H1 (cell line): ENCODE measurements at regions not wholly inside any gene's neighbourhood (a gene's known extent, or its start where the extent isn't known, plus 50 kb on each side); places are given as distances from the start of the nearest gene placed in this dataset.

Source experiments
- CTCF ChIA-PET: fragments of 300-600 bp; sonication (Branson Sonifier 250); formaldehyde crosslinking; loops from one replicate; lab custom pipeline; 2021; ENCODE audit not compliant: partially characterized antibody; lab: Charles Lee
- POLR2A ChIA-PET: fragments of 300-600 bp; sonication (Branson Sonifier 250); formaldehyde crosslinking; loops from one replicate; lab custom pipeline; 2021; ENCODE audit warnings: inconsistent platforms; ENCODE audit not compliant: partially characterized antibody; lab: Charles Lee
- DNase-seq, 2 experiments: peaks; one replicate each; pipeline versions ENCODE4 v3.0.0 to v3.0.0-alpha.2; 2010 to 2022; ENCODE audit warnings: low spot score in 2 of 2, low read depth in 1 of 2, mixed read lengths in 1 of 2
- FAIRE-seq: peaks from 2 replicates; lab custom pipeline; 2011; peaks lifted over from hg19 to GRCh38; lab: Jason Lieb, UNC
- H2AFZ ChIP-seq: 2 replicates; pipeline ENCODE4 v1.8.1; 2012; ENCODE audit warnings: low read length, inconsistent platforms
- H2AK5ac ChIP-seq: 2 replicates; pipeline ENCODE4 v1.6.1; 2013; ENCODE audit warnings: low read depth, low read length
- H2BK120ac ChIP-seq: replicated peaks from 2 replicates; pipeline ENCODE3; 2013; ENCODE audit warnings: low read depth, low read length, inconsistent platforms
- H2BK12ac ChIP-seq: 2 replicates; pipeline ENCODE4 v1.6.1; 2013; ENCODE audit warnings: low read depth, low read length
- H2BK15ac ChIP-seq: 2 replicates; pipeline ENCODE4 v1.6.1; 2013; ENCODE audit warnings: low read length
- H2BK20ac ChIP-seq: 2 replicates; pipeline ENCODE4 v1.6.1; 2013; ENCODE audit warnings: low read length
- H2BK5ac ChIP-seq: 2 replicates; pipeline ENCODE4 v1.6.1; 2013; ENCODE audit warnings: low read depth, low read length
- H3K14ac ChIP-seq: 2 replicates; pipeline ENCODE4 v1.6.1; 2013; ENCODE audit warnings: inconsistent platforms; ENCODE audit not compliant: insufficient read length
- H3K18ac ChIP-seq: 2 replicates; pipeline ENCODE4 v1.6.1; 2013; ENCODE audit warnings: low read length; ENCODE audit errors: extremely low read depth
- H3K23ac ChIP-seq: 2 replicates; pipeline ENCODE4 v1.6.1; 2013; ENCODE audit warnings: inconsistent platforms; ENCODE audit not compliant: insufficient read length
- H3K23me2 ChIP-seq: 2 replicates; pipeline ENCODE4 v1.6.1; 2013; ENCODE audit warnings: low read depth, low read length
- H3K27ac ChIP-seq: 2 replicates; pipeline ENCODE4 v1.6.1; 2011; ENCODE audit warnings: low read depth, low read length, inconsistent platforms
- H3K27me3 ChIP-seq, 4 experiments: replicated peaks in 1 of 4; 1 replicate in 1 of 4; 2 replicates in 3 of 4; pipeline versions ENCODE4 v1.6.1 to v1.8.1; 2011 to 2013; ENCODE audit warnings: low read length in 3 of 4, mild to moderate bottlenecking in 3 of 4, inconsistent platforms in 2 of 4, mixed read lengths in 2 of 4, moderate library complexity in 1 of 4; ENCODE audit not compliant: control insufficient read depth in 3 of 4, insufficient read depth in 3 of 4; ENCODE audit errors: extremely low read depth in 1 of 4
- H3K36me3 ChIP-seq, 4 experiments: 2 replicates each; pipeline versions ENCODE4 v1.6.1 to v1.8.1; 2011 to 2013; ENCODE audit warnings: mild to moderate bottlenecking in 4 of 4, low read length in 3 of 4, moderate library complexity in 2 of 4, control low read depth in 1 of 4, inconsistent platforms in 1 of 4; ENCODE audit not compliant: insufficient read depth in 4 of 4, control insufficient read depth in 2 of 4
- H3K4ac ChIP-seq: replicated peaks from 2 replicates; pipeline ENCODE3; 2013; ENCODE audit warnings: low read length, low read depth, mixed read lengths, inconsistent platforms; ENCODE audit not compliant: insufficient read length
- H3K4me1 ChIP-seq, 4 experiments: replicated peaks in 1 of 4; 1 replicate in 1 of 4; 2 replicates in 3 of 4; pipeline versions ENCODE4 v1.6.1 to v1.8.1; 2011 to 2013; ENCODE audit warnings: low read length in 3 of 4, inconsistent platforms in 2 of 4, mixed read lengths in 1 of 4; ENCODE audit not compliant: insufficient read depth in 4 of 4, control insufficient read depth in 3 of 4
- H3K4me2 ChIP-seq, 2 experiments: 2 replicates each; pipeline versions ENCODE4 v1.6.1 to v1.8.1; 2011 to 2013; ENCODE audit warnings: low read depth in 2 of 2, low read length in 2 of 2, control low read depth in 1 of 2, inconsistent platforms in 1 of 2, mild to moderate bottlenecking in 1 of 2; ENCODE audit not compliant: insufficient read depth in 1 of 2
- H3K4me3 ChIP-seq, 4 experiments: fragments of 200-600, 300-600 bp in 1 of 4; sonication (generic), shearing (Covaris generic), sonication (Bioruptor Twin) in 1 of 4; 2 replicates each; pipeline versions ENCODE4 v1.5.1 to v1.8.1; 2011 to 2016; ENCODE audit warnings: low read length in 4 of 4, low read depth in 3 of 4, control low read depth in 2 of 4, inconsistent platforms in 2 of 4, mild to moderate bottlenecking in 2 of 4, mixed read lengths in 1 of 4, moderate library complexity in 1 of 4; ENCODE audit not compliant: insufficient read depth in 2 of 4; ENCODE audit errors: extremely low read depth in 1 of 4
- H3K56ac ChIP-seq: replicated peaks from 2 replicates; pipeline ENCODE3; 2013; ENCODE audit warnings: low read depth, mild to moderate bottlenecking, mixed read lengths, low read length, inconsistent platforms; ENCODE audit not compliant: insufficient read length
- H3K79me1 ChIP-seq: 2 replicates; pipeline ENCODE4 v1.6.1; 2013; ENCODE audit warnings: low read depth, low read length, control low read depth
- H3K79me2 ChIP-seq, 2 experiments: 2 replicates each; pipeline versions ENCODE4 v1.6.1 to v1.8.1; 2012 to 2013; ENCODE audit warnings: low read length in 2 of 2, mild to moderate bottlenecking in 2 of 2, inconsistent platforms in 1 of 2; ENCODE audit not compliant: insufficient read depth in 2 of 2, control insufficient read depth in 1 of 2
- H3K9ac ChIP-seq, 4 experiments: replicated peaks in 1 of 4; 1 replicate in 1 of 4; 2 replicates in 3 of 4; pipeline versions ENCODE4 v1.6.1 to v1.8.1; 2011 to 2013; ENCODE audit warnings: low read depth in 3 of 4, low read length in 3 of 4, control low read depth in 2 of 4, mild to moderate bottlenecking in 2 of 4, moderate library complexity in 2 of 4, inconsistent platforms in 1 of 4; ENCODE audit errors: extremely low read depth in 1 of 4
- H3K9me3 ChIP-seq, 2 experiments: 2 replicates each; pipeline versions ENCODE4 v1.6.1 to v1.8.1; 2012 to 2013; ENCODE audit warnings: mild to moderate bottlenecking in 2 of 2, moderate library complexity in 2 of 2, control low read depth in 1 of 2, inconsistent platforms in 1 of 2, low read depth in 1 of 2, low read length in 1 of 2, mixed read lengths in 1 of 2; ENCODE audit not compliant: insufficient read depth in 2 of 2
- H4K20me1 ChIP-seq, 2 experiments: replicated peaks in 1 of 2; 2 replicates each; pipeline versions ENCODE3 to v1.8.1; 2011 to 2013; ENCODE audit warnings: inconsistent platforms in 2 of 2, low read length in 2 of 2, mild to moderate bottlenecking in 1 of 2; ENCODE audit not compliant: insufficient read depth in 2 of 2, control insufficient read depth in 1 of 2
- H4K5ac ChIP-seq: 2 replicates; pipeline ENCODE4 v1.6.1; 2013; ENCODE audit warnings: low read length, low read depth, mixed read lengths, inconsistent platforms; ENCODE audit not compliant: insufficient read length
- H4K8ac ChIP-seq: 2 replicates; pipeline ENCODE4 v1.8.0; 2013; ENCODE audit warnings: mild to moderate bottlenecking, moderate library complexity, low read length, inconsistent platforms; ENCODE audit not compliant: insufficient read depth; ENCODE audit errors: extremely low read depth
- H4K91ac ChIP-seq: replicated peaks from 2 replicates; pipeline ENCODE3; 2013; ENCODE audit warnings: low read length, mixed read lengths, inconsistent platforms; ENCODE audit not compliant: insufficient read length
- ATF3 ChIP-seq: IDR thresholded peaks from 2 replicates; pipeline ENCODE4 v1.6.1; 2011; ENCODE audit warnings: low read depth, mild to moderate bottlenecking, low read length; ENCODE audit not compliant: insufficient read depth
- CBX5 ChIP-seq: fragments of 300-800, 300-1000 bp; sonication (generic); IDR thresholded peaks from 2 replicates; pipeline ENCODE4 v1.7.1; 2016; ENCODE audit warnings: antibody characterized with exemption, low read length, low read depth
- CBX8 ChIP-seq: fragments of 300-800, 300-1000 bp; sonication (generic); IDR thresholded peaks from 2 replicates; pipeline ENCODE4 v1.7.1; 2016; ENCODE audit warnings: low read depth, low read length, borderline replicate concordance
- POU5F1 ChIP-seq: IDR thresholded peaks from 2 replicates; pipeline ENCODE4 v1.6.1; 2011; ENCODE audit warnings: low read depth, mild to moderate bottlenecking, low read length, moderate library complexity
- RXRA ChIP-seq: IDR thresholded peaks from 2 replicates; pipeline ENCODE4 v1.6.1; 2011; ENCODE audit warnings: low read depth, mild to moderate bottlenecking, low read length, moderate library complexity; ENCODE audit not compliant: insufficient read depth
- SAP30 ChIP-seq: fragments of 300-600 bp; sonication (generic); IDR thresholded peaks from 2 replicates; pipeline ENCODE4 v1.7.1; 2012; ENCODE audit warnings: low read length, moderate library complexity, mild to moderate bottlenecking, inconsistent platforms; ENCODE audit not compliant: insufficient read depth, insufficient replicate concordance
- SP4 ChIP-seq: IDR thresholded peaks from 2 replicates; pipeline ENCODE4 v1.6.1; 2012; ENCODE audit warnings: low read length, inconsistent platforms
- SUZ12 ChIP-seq: fragments of 200-600 bp; sonication (generic); IDR thresholded peaks from 2 replicates; pipeline ENCODE4 v1.6.1; 2012; ENCODE audit warnings: mild to moderate bottlenecking, inconsistent platforms, low read length, moderate library complexity, mixed read lengths
- TCF12 ChIP-seq: IDR thresholded peaks from 2 replicates; pipeline ENCODE4 v1.6.1; 2011; ENCODE audit warnings: low read depth, mild to moderate bottlenecking, low read length
- ZNF274 ChIP-seq: IDR thresholded peaks from 2 replicates; pipeline ENCODE4 v1.7.0; 2012; ENCODE audit warnings: low read length, borderline replicate concordance; ENCODE audit errors: extremely low read depth
- WGBS, 2 experiments: shearing (Covaris generic) in 1 of 2; methylation state at CpG; one replicate each; pipeline versions ENCODE4 v1.1.6 to v1.1.7; 2013 to 2015; ENCODE audit warnings: low lambda C conversion rate in 2 of 2, mixed read lengths in 2 of 2, inconsistent platforms in 1 of 2, low coverage in 1 of 2, missing lambda C conversion rate in 1 of 2; ENCODE audit not compliant: insufficient replicate concordance in 2 of 2, insufficient coverage in 1 of 2, insufficient read length in 1 of 2; ENCODE audit errors: extremely low coverage in 1 of 2, missing lambda C conversion rate in 1 of 2; 5-methylcytosine and 5-hydroxymethylcytosine counted together
- TF ChIP-seq, protein P1 (sequence below): IDR thresholded peaks from 2 replicates; pipeline ENCODE4 v1.6.1; 2012; ENCODE audit warnings: low read length, inconsistent platforms

- Histone ChIP-seq H3K79me2 (no peaks in the 10 kb centered on the region), H2AFZ (no peak overlapping the region), H4K20me1 (no peaks in the 10 kb centered on the region), H3K18ac (no peak overlapping the region), H3K4me3 (no peak overlapping the region), H2BK12ac (no peak overlapping the region), H3K23me2 (no peaks in the 10 kb centered on the region), H3K23ac (no peak overlapping the region), H2BK15ac (no peak overlapping the region), H3K4ac (no peak overlapping the region), H3K4me2 (no peak overlapping the region), H2BK20ac (no peak overlapping the region), H2BK120ac (no peak overlapping the region), H3K36me3 (no peaks in the 10 kb centered on the region), H3K14ac (no peak overlapping the region), H3K4me1 (no peaks in the 10 kb centered on the region), H3K27ac (no peak overlapping the region), H4K8ac (no peak overlapping the region; the same call in 1 of the 2 replicates), H3K27me3 (no peaks in the 10 kb centered on the region), H2AK5ac (no peak overlapping the region), H4K91ac (no peak overlapping the region), H3K9me3 (no peaks in the 10 kb centered on the region), H2BK5ac (no peak overlapping the region), H4K5ac (no peak overlapping the region), H3K9ac (no peak overlapping the region), H3K56ac (no peak overlapping the region), H3K79me1 (no peaks in the 10 kb centered on the region; the same call in 1 of the 2 replicates)
- TF ChIP-seq, protein P1, sequence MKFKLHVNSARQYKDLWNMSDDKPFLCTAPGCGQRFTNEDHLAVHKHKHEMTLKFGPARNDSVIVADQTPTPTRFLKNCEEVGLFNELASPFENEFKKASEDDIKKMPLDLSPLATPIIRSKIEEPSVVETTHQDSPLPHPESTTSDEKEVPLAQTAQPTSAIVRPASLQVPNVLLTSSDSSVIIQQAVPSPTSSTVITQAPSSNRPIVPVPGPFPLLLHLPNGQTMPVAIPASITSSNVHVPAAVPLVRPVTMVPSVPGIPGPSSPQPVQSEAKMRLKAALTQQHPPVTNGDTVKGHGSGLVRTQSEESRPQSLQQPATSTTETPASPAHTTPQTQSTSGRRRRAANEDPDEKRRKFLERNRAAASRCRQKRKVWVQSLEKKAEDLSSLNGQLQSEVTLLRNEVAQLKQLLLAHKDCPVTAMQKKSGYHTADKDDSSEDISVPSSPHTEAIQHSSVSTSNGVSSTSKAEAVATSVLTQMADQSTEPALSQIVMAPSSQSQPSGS = no peak
- TF ChIP-seq RXRA (no peak), SUZ12 (no peak), SAP30 (no peak), POU5F1 (no peak), TCF12 (no peak), SP4 (no peak), CBX5 (no peak), CBX8 (no peak), ZNF274 (no peak), ATF3 (no peak)
- CTCF ChIA-PET = interaction anchor here (1.1 to 1.4 kb wide), 2 partner anchors 15 to 43 kb away, joined by 3 read pairs; no protein-coding TSS in a partner anchor
- no peak for DNase-seq
- WGBS, 2 experiments = 91% methylated on average over 7 of the region's 7 CpGs; no CpG with 5 or more reads in 1 of the 2 experiments
- FAIRE-seq = no peak
- POLR2A ChIA-PET = interaction anchor here (1.1 kb wide), 1 partner anchor 45 kb away, joined by 3 read pairs; no protein-coding TSS in a partner anchor
Observed at GRCh38 chr12:124725597-124726237, 137.9 kb downstream of the SCARB1 start.
